ENCODE measurements at regions not wholly inside any gene's neighbourhood (a gene's known extent, or its start where the extent isn't known, plus 50 kb on each side); places are given as distances from the start of the nearest gene placed in this dataset.

DNA sequence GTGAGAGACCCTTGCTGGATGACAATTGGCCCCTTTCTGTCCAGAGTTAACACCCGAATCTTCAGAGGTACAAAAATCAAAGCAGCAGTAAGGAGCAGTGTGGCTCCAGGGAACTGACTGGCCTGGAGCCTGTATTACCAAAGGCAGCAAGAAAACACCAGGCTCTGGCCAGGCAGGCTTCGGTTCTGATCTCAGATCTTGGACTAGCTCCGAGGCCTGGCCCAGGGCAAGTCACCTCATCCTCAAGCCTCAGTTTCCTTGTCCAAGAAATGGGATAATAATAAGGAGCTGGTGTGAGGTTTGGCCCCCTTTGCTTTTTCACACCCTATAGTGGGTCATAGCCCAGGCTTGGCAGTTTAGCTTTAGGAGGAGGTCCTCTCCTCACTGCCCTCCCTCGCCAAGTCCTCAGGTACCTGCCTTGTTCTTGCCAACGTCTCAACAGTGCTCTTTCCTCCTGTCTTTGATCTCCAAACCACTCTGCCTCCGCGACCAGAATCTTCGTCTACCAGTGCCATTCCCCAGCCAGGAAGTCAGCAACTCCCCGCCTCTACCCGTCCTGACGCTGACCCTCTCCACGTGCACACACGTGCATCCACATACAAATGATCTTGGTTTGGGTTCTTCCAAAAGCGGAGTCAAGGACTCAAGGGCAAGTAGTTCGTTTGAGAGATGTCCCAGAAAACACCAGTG lies 82.6 kb upstream of the TLE3 start:
- Histone ChIP-seq H3K9me2 (ENCODE audit: insufficient read depth) (no peaks in the 10 kb centered on the region), H3K9me3 (ENCODE audit: control insufficient read depth in 1 of 2, insufficient read depth in 1 of 2, low read depth in 1 of 2, low read length in 2 of 2) (no peaks in the 10 kb centered on the region), H3K4me3 (replicated peaks in 1 of 2; ENCODE audit: low read depth in 1 of 2, low read length in 2 of 2) (no peak overlapping the region), H3K9ac (ENCODE audit: low read length) (no peak overlapping the region), H2AFZ (ENCODE audit: low read depth, low read length, poor library complexity, severe bottlenecking) (no peak overlapping the region), H3K27ac (ENCODE audit: low read depth, low read length) (no peak overlapping the region), H3K4me1 (ENCODE audit: control insufficient read depth in 1 of 2, insufficient read depth in 2 of 2, low read length in 2 of 2) (peaks cover 4 to 10% of the 10 kb centered on the region in 2 experiments; a peak in 2 of 4 replicates), H3K36me3 (ENCODE audit: control insufficient read depth in 1 of 2, insufficient read depth in 2 of 2, low read length in 2 of 2) (no peaks in the 10 kb centered on the region), H4K20me1 (ENCODE audit: insufficient read depth) (no peaks in the 10 kb centered on the region), H3K79me2 (ENCODE audit: insufficient read depth, low read length) (no peaks in the 10 kb centered on the region), H3K27me3 (ENCODE audit: insufficient read depth, low read length) (no peaks in the 10 kb centered on the region), H3K4me2 (ENCODE audit: low read length) (no peak overlapping the region)
- DNase-seq (ENCODE audit: low read depth, low spot score) (no peak), ATAC-seq (no peak)
- ChIA-PET RAD21 (ENCODE audit: low non-redundant PET in 1 of 2, low total read pairs in 2 of 2, uncharacterized antibody in 2 of 2, unreplicated experiment in 2 of 2) (no interaction called here), CTCF (no interaction called here), POLR2A (no interaction called here)
- TF ChIP-seq SRF (IDR thresholded peaks at IDR 0.05; ENCODE audit: low read depth) (no peak), RAD21 (IDR thresholded peaks at IDR 0.05; ENCODE audit: low read depth) (no peak), POLR2AphosphoS5 (IDR thresholded peaks at IDR 0.05; ENCODE audit: low read depth, low read length) (no peak), REST (IDR thresholded peaks at IDR 0.05; ENCODE audit: low read depth) (no peak), TCF7L2 (IDR thresholded peaks at IDR 0.05; ENCODE audit: borderline replicate concordance, extremely low read depth, insufficient read depth, insufficient read length) (no peak), EGR1 (IDR thresholded peaks at IDR 0.05; ENCODE audit: low read depth) (no peak), ZBTB33 (IDR thresholded peaks at IDR 0.05; ENCODE audit: extremely low read depth, insufficient replicate concordance, low read length) (no peak), FOSL1 (IDR thresholded peaks at IDR 0.05; ENCODE audit: low read depth) (no peak), ZFX (IDR thresholded peaks at IDR 0.05) (no peak), EZH2 (IDR thresholded peaks at IDR 0.05) (no peak), EZH2phosphoT487 (IDR thresholded peaks at IDR 0.05; ENCODE audit: borderline replicate concordance) (no peak), ATF3 (IDR thresholded peaks at IDR 0.05) (no peak), ZNF274 (IDR thresholded peaks at IDR 0.05; ENCODE audit: low read depth, low read length) (no peak), CBX3 (IDR thresholded peaks at IDR 0.05; ENCODE audit: low read depth) (no peak), SIN3A (IDR thresholded peaks at IDR 0.05; ENCODE audit: low read depth) (no peak)
- TF ChIP-seq, protein P1, sequence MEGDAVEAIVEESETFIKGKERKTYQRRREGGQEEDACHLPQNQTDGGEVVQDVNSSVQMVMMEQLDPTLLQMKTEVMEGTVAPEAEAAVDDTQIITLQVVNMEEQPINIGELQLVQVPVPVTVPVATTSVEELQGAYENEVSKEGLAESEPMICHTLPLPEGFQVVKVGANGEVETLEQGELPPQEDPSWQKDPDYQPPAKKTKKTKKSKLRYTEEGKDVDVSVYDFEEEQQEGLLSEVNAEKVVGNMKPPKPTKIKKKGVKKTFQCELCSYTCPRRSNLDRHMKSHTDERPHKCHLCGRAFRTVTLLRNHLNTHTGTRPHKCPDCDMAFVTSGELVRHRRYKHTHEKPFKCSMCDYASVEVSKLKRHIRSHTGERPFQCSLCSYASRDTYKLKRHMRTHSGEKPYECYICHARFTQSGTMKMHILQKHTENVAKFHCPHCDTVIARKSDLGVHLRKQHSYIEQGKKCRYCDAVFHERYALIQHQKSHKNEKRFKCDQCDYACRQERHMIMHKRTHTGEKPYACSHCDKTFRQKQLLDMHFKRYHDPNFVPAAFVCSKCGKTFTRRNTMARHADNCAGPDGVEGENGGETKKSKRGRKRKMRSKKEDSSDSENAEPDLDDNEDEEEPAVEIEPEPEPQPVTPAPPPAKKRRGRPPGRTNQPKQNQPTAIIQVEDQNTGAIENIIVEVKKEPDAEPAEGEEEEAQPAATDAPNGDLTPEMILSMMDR (IDR thresholded peaks at IDR 0.05 in 2 of 3, conservative IDR thresholded peaks at IDR 0.05 in 1 of 3; ENCODE audit: borderline replicate concordance in 1 of 3, insufficient read depth in 1 of 3, low read depth in 2 of 3, low read length in 2 of 3), result no peak
- intact Hi-C loops (cut with micrococcal nuclease), result no loop called here
- no TSS peak for BruUV-seq (replicated peaks)
